GM12892 (cell line): ENCODE measurements at regions not wholly inside any gene's neighbourhood (a gene's known extent, or its start where the extent isn't known, plus 50 kb on each side); places are given as distances from the start of the nearest gene placed in this dataset.

Source experiments
- DNase-seq: peaks from one replicate; pipeline ENCODE4 v3.0.0; 2011; ENCODE audit not compliant: insufficient read length
- FAIRE-seq: peaks from 2 replicates; lab custom pipeline; 2011; peaks lifted over from hg19 to GRCh38; lab: Jason Lieb, UNC
- POLR2A ChIP-seq: IDR thresholded peaks from 2 replicates; pipeline ENCODE4 v1.6.1; 2011; ENCODE audit warnings: low read depth, low read length, control low read depth
- POLR2AphosphoS5 ChIP-seq: IDR thresholded peaks from 2 replicates; pipeline ENCODE4 v1.6.1; 2011; ENCODE audit warnings: low read depth, low read length, control low read depth
- TAF1 ChIP-seq: IDR thresholded peaks from 2 replicates; pipeline ENCODE4 v1.6.1; 2011; ENCODE audit warnings: low read depth, mild to moderate bottlenecking, control low read depth, low read length, borderline replicate concordance

DNA sequence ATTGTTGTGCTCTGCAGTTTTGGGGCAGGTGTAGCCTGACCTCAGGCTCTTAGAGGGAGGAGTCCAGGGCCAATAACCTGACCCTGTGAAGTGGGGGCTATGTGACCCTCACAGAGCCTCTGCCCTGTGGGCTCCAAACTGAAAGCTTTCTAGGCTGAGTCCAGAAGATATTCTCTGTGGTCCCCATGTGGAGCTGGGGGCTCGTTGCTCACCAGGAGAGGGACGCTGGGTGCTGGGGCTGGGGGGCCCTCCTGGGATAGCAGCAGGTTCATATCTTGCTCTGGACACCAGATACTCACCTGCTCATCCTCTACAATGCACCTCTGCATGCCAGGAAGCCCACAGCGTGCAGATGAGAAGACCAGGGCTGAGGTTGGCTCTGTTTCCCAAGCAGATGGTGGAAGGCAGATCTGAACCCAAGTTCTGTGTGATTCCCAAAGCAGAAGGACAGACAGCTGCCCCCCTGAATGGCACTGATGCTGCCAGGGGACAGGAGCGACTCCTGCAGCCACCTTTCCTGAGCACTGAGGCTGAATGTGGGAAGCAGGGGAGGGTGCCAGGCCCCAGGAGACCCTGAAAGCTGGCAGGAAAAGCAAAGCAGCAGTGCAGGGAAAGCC, 1022.0 kb downstream of the TBC1D22A start:
- DNase-seq (no peak), FAIRE-seq (no peak)
- no peak for TF ChIP-seq POLR2AphosphoS5
- no peak for TF ChIP-seq POLR2A
- no peak for TF ChIP-seq TAF1

DNA sequence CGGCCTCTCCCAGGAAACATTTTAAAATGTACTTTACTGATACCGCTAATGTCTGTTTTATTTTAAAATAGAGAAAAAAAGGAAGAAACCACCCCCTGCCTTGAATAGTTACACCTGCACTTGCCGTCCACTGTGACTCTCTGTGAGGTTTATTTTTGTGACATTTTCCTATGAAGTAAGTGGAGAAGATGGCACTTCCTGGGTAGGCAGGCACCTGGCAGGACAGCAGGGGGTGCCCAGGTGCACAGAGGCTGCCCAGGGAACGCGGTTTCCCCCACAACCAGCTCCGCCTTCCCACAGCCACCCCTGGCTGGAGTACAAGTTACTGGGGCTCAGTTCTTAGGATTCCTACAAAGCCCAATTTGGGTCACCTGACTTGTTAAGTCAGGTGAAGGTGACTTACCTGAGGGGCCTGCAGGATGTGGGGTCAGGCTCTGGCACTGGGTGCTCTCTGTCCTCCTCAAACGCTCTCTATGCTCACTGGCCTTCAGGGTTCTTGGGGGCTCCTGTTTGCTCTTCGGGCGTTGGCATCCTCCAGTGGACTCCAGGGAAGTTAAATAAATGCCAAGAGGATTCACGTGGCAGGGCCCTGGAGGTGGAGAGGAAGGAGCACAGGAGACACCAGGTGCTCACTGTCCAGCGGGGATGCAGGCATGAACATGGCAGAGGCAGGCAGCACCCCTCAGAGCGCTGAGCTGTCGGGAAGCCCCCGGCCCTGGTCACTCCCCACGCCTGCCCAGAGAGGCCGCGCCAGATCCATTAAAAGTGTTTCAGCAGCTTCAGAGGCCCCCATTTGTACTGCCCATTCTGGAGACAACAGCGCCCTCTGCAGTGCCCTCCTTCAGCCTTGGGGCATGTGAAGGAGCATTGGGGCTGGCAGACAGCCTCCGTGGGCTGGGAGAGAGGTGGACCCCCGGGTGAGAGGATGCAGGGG, 1021.2 kb downstream of the TBC1D22A start:
- FAIRE-seq (no peak), DNase-seq (no peak)
- no peak for TF ChIP-seq TAF1
- TF ChIP-seq POLR2AphosphoS5: no peak
- TF ChIP-seq POLR2A: no peak

- no peak for TF ChIP-seq POLR2AphosphoS5
- TF ChIP-seq TAF1: no peak
- no peak for TF ChIP-seq POLR2A
- FAIRE-seq (no peak), DNase-seq (no peak)
These were observed 1020.1 kb downstream of the TBC1D22A start for GRCh38 chr22:47782328-47783075.

- FAIRE-seq: no peak
- TF ChIP-seq POLR2AphosphoS5 (no peak), TAF1 (no peak), POLR2A (no peak)
These were observed 1019.1 kb downstream of the TBC1D22A start for GRCh38 chr22:47781427-47782111.

GRCh38 chr22:47781024-47781423, 1018.6 kb downstream of the TBC1D22A start:
- DNase-seq (no peak), FAIRE-seq (no peak)
- no peak for TF ChIP-seq POLR2A
- no peak for TF ChIP-seq TAF1
- TF ChIP-seq POLR2AphosphoS5: no peak

More at GRCh38 chr22:47781427-47782111, 1019.1 kb downstream of the TBC1D22A start:
- no peak for DNase-seq

- no peak for FAIRE-seq
- TF ChIP-seq POLR2A (no peak), TAF1 (no peak), POLR2AphosphoS5 (no peak)
- no peak for DNase-seq
These were observed 1017.9 kb downstream of the TBC1D22A start for GRCh38 chr22:47780281-47780875.

DNA sequence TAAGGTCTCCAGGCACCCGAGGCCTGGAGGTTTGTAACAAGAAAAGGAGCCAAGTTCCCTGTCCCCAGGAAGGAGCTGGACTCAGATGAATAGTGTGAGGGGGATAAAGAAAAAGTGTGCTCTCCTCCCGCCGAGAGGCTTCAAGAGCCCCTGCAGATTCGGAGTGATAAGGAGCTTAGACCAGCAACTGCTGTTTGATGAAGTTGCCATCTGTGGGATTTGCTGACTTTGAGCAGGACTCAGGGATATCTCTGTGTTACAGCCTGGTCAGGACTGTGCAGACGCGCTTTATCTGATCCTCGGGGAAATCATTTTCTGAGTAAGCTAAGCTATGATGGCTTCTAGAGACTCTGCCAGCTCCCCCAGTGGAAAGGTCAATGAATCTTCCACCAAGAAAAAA, 1017.0 kb downstream of the TBC1D22A start:
- DNase-seq: no peak
- FAIRE-seq: no peak
- TF ChIP-seq TAF1: no peak
- no peak for TF ChIP-seq POLR2AphosphoS5
- no peak for TF ChIP-seq POLR2A

- no peak for TF ChIP-seq TAF1
- no peak for TF ChIP-seq POLR2AphosphoS5
- TF ChIP-seq POLR2A: no peak
- DNase-seq: no peak
- no peak for FAIRE-seq
These were observed 1015.8 kb downstream of the TBC1D22A start for GRCh38 chr22:47778160-47778658.

GRCh38 chr22:47777426-47777825, 1015.0 kb downstream of the TBC1D22A start:
- DNase-seq (no peak), FAIRE-seq (no peak)
- TF ChIP-seq TAF1 (no peak), POLR2AphosphoS5 (no peak), POLR2A (no peak)

DNA sequence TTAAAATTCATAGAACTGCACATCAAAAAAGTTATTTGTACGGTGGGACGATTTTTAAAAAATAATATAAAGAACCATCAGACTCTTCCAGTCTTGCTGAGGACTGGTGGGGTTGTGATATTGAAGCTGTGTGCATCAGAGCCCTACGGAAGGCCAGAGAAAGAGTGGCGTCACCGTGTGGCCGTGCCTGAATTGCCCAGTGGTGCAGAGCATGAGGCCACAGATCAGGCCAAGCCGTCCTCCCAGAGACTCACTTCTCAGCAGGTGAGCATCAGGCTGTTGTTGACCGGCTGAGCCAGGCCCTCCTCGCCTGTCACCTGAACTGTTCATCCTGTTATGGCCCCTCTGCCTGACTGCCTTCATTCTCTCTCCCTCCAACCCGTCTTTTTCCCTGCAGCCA, 1013.9 kb downstream of the TBC1D22A start:
- no peak for TF ChIP-seq POLR2A
- no peak for TF ChIP-seq TAF1
- no peak for TF ChIP-seq POLR2AphosphoS5
- DNase-seq (no peak), FAIRE-seq (no peak)

DNA sequence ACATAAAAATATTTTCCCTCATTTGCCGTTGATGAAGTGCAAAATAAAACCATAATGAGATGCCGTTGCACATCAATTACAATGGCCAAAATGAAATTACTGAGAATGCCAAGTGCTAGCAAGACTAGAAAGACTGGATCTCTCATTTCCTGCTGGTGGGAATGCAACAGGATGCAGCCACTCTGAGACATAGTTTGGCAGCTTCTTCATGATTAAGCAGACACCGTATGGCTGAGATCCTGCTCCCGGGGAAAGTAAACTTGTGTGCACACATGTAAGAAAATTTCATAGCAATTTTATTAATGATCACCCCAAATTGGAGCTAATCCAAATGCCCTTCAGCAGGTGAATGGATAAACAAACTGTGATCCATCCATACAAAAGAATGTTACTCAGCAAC, 1013.2 kb downstream of the TBC1D22A start:
- DNase-seq: no peak
- FAIRE-seq: no peak
- TF ChIP-seq TAF1 (no peak), POLR2A (no peak), POLR2AphosphoS5 (no peak)
